ENCODE measurements at regions not wholly inside any gene's neighbourhood (a gene's known extent, or its start where the extent isn't known, plus 50 kb on each side); places are given as distances from the start of the nearest gene placed in this dataset.
"Not testable (repeated sequence)": the region's sequence is repeated elsewhere in the genome, so short reads cannot be mapped to it uniquely, and the experiment has no call there.

DNA sequence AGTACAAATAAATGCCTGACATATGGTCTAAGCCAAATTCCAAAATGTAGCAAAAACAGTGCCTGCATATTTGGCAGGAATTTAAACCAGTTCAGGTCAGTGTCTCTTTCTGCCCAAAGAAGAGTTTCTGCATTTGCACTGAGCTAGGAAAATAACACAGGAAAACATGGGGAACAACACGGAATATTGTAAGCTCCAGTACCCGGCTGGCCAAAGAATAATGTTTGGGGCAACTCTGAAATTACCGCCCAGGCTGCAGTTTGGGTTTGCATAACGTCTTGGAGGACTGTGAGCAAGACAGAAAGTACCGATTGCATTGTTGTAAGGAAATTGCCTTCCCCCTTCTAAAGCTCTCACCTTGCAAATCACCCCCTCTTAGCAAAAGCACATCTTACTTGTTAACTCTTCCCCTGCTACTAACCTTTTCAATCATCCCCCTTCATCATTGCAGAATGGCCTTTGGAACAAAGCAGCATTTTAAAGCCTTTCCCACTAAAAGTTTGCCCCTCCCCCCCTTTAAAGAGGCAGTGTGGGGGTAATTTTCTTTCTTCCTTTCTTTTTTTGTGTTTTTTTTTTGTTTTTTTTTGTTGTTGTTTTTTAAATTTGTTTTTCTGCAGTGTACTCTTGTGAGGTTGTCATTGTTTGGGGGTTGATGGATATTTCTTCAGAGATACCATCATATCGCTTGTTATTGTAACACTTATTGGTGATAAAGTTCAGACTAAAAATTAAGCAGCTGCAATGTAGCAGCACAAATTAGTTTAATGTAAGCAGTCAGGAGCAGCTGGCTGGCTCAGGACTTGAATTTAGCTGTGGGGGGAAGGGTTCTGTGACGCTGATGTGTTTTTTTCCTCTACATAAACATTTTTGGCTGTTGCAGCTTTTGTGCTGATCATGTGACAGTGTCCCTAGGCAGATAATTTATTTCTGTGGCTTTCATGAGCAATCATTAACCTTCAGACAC, 100.0 kb upstream of the CITED2 start:
- no peak for DNase-seq (ENCODE audit: low read depth)

DNA sequence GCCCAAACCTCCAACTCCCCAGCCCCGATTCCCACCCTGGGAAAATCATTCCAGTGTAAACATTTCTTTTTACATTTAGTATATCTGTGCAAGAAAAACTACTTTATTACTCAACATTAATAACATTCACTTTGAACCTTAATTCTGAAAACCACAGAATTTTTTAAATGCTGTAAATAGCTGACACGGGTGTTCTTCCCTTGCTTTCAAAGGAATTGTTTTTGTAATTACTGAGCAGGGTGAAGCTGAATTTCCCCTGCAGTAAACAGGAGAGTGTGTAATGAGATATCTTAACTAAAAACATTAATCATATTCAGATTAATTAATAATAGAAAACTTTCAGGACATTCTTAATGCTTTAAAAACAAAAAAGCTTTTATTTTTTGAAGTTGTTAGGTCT, 99.3 kb upstream of the CITED2 start:
- no peak for DNase-seq (ENCODE audit: low read depth)

DNA sequence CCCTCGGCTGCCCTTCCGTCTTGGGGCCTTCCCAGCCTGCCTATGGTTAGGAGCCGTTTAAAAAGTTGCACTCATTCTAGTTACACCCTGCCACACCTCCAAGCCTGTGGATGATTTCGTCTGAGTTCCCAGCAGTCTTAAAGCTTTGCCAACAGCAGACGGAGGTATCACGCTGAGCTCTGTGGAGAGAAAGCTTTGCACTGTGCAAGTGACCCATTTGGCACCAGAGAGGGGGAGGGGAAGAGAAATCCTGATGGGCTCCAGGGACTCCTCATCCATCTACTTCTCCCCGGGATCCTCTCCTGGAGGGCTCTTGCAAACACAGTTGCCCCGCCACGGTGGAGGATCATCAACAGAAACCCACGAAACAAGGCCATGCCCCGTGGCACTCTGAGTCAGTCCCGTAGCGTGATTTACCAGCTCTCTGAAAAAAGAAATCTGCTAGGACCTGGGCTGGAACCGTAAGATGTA, 98.8 kb upstream of the CITED2 start:
- no peak for DNase-seq (ENCODE audit: low read depth)

DNA sequence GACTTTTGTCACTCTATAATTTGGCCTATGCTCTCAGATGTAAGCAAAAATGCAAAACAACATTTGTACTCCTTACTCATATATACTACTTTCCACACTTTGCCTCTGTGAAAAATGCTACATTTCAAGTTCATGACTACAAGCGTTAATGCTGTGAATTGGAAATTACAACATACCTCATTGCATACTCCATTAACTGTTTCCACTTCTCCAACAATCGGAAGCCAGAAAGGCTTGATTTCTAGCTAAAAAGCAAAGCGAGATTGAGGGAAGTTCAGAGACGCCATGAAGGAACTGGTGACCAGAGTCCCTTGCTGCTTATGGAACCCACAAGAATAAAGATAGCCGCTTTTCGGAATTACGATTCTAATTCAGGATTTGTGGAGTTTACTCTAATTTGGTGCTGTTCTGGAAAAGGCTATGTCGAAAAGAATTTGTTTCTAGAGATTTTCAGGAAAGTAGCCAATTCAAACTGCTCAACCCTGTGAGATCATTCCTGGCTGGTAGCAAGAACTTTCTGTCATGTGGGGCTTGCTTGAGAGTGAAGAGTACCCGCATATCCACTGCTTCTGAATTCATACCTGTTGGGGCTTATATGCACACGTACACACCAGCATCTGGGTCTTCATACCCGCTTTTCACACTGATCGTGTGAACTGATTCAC, 98.0 kb upstream of the CITED2 start:
- DNase-seq (ENCODE audit: low read depth) = no peak

DNA sequence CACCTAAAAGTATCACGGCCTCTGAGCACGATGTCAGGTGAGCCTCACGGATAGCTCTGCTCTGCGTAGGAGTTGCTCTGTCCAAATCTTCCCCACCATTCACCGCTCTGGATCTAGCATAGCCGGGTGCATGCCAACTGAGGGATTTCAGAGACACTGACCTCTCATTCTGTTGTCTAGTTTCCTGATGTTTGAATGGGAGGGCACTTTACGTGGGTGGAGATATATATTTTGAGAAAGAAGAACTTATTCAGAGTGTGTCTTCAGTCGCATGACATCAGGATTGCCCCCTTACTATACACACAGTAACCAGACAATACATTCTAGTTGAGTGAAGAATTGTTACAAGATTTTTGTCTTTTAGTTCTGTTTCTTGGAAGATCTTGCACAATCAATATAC, 96.5 kb upstream of the CITED2 start:
- no peak for DNase-seq (ENCODE audit: low read depth)

DNA sequence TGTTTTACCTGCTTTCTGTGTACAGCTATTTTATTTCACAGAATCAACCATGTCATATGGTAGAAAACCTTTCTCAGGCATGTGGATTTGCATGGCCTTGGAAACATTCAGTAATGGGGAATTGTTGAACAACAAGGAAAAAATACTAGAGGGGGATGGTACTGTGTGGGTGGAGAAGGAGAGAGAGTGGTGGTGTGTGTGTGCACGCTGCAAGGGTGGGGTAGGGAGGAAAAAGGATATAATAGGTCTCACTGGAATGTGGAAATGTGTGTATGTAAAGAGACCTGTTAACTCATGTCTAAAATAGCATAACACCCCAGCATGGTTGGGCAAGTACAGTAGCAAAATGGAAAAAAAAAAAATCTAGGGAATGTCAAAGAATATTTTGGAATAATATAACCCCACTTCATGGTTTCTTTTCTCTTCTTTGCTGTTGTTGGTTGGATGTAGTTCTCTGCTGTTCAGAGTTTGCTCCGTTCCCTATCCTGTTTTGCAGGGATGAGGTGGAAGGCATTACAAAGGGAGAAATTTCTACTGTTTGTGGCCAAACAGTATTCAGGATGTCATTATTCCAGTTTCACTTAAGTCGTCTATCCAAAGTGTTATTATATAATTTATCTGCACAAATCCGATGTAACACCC, 93.9 kb upstream of the CITED2 start:
- no peak for DNase-seq (ENCODE audit: low read depth)

DNA sequence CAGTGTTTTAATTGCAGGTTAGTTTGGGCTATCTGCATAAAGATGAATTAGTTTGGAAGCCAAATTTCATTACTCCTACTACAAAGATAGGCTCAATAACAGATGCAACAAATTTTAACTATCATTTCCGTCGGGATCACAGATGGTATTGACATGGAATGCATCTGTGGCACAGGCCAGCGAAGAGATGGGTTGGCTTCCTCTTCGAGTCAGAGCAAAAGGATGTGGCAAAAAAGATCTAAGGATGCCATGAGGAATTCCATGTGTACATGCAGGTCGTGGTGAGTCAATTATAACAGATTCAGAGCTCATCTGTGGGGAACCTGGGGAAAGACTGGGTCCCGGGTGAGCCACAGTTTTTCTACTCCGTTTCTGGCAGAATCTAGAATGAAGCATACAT, 83.0 kb upstream of the CITED2 start:
- no peak for DNase-seq (ENCODE audit: low read depth)

DNA sequence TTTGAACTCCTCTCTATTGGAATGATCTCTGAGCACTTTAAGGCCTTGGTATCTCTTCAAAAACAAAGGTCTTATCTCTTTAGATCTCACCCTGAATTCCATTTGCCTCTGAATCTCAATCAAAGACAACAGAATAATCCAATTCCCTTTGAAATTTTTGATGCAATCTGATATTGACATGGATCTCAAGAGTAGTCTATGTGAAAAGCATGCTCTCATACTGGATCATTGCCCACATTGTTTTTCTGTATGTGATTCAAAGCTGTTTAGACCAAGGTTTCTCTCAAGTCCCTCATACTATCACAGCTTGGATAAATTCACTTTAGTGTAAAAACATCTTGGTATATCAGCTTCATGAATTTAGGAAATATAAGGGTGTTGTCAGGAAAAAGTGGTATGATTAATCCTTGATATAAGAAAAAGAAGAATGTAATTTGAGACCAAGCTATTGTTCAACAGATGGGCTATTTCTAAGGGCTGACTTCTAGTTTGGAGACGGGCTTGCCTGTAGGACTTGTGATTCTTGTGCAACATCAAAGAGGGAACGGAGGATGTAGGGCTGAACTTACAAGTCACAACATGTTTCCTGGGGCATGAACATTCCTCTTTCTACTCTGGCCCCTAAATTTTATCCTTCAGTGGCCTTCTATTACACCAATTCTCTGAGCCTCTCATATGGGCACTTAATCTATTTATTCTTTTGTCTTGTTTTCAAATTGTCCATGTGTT, 77.9 kb upstream of the CITED2 start:
- DNase-seq (ENCODE audit: low read depth) = no peak

DNA sequence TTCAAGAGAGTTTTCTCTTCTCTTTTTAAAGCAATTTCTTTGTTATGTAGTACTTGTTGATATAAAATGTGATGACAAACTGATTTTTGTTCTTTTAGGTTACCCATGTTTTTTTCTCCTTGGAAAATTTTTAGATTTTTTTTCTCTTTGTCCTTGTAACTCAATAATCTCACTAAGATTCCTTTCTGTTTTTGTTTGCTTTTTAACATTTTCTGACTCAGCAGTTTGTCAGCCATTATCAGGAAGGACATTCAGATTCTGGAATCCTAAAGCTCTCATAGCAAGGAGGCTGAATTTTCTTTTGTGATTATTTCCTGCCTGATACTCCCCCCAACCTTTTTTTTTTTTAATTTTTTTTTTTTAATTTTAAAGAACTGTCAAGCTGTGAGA, 75.2 kb upstream of the CITED2 start:
- DNase-seq (ENCODE audit: low read depth) = no peak

DNA sequence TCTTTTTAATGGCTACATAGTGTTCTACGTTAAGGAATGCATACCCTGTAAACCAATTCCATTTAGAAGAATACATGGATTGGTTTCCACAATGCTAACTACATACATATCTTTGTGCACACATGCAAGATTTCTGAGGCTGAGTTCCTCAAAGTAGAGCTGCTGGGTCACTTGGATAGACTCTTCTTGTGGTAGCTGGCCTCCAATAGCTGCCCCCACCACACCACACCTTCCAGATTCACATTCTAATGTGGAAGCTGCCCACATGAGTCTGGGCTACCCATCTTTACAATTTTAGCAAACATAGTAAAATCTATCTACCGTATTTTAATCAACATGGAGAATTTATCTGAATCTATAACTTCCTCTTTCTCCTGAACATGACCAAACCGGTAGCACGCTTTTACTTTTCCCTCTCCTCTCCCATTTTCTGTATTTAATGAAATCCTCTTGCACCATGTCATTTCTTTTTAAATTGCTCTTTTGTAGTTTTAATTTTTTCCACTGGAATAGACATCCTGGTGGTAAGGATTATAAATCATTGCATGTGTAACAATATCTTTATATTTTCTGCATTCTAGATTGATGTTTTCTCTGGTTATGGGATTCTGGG, 74.7 kb upstream of the CITED2 start:
- DNase-seq (ENCODE audit: low read depth) = no peak

DNA sequence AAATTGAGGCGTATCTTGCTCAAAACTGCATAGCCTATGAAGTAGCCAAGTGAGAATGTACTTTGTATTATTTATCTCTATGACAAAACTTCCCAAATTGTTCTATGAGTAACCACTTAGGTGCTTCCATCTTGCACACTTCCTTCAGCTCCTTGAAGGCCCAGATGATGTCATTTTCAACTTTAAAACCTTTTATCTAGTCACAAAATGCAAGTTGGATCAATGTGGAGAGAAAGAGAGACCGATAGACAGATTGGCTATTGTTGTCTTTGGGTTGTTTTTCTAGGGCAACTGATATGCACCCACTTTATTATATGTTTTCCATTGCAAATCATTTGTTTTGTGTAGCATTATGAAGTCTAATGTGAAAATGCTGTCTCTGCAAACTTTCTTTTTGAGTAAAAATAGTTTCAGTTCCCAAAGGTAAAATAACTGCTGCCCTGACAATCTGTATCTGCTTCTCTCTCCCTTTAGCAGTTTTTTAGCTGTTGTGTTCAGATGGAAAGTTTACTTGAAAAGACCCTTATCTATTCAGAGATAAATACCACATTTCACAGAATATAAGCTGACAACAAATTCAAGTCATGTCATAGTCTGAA, 73.7 kb upstream of the CITED2 start:
- DNase-seq (ENCODE audit: low read depth) = no peak

DNA sequence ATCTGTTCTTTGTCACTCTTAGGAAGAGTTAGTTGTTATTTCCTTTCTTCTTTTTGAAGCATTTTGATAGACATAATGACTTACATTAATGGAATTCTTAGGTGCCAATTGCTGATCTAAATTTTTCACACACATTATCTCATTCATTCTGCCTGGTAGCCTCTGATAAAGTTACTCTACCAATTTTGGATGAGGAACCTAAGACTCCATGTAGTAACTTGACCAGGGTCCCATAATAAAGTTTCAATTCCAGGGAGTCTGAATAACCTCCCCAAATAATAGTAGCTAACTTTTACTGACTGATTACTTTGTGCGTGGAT, 73.2 kb upstream of the CITED2 start:
- DNase-seq (ENCODE audit: low read depth) = no peak

DNA sequence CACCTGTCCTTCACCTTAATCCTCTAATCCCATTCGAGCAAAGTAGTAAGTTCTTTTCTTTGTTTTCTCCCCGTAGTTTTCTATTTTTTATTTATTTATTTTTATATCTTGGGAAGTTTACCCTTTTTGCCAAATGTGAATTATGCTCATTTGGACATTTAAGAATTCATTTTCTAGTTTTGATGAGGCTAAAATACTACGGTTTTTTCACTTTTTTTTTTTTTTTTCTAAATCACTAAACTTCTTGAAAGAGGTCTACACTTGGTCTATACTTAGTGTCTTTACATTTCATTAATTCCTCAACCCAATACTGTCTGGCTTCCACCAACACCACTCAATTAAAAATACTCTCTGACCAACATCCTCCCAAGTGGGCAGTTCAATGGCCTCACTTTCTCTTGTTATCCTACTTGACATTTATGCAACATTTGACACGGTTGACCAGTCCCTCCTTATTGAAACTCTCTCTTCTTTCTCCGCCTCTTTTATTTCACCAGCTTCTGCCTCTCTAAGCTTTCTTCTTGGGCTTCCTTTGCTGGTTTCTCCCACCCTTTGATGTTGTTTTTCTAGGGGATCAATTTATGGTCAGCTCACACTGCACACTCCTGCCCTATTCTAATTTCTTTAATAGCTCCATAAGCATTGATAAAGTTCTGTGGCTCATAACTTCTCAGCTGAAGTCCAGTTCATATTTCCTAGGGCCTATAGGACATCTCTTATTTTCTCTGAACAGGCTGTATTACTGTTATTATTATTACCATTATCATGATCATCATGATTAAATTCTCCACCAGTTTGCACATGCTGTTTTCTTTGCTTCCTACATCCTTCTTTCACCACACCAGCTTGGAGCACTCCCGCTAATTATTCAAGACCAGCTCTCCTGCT, 72.6 kb upstream of the CITED2 start:
- DNase-seq (ENCODE audit: low read depth) = no peak

DNA sequence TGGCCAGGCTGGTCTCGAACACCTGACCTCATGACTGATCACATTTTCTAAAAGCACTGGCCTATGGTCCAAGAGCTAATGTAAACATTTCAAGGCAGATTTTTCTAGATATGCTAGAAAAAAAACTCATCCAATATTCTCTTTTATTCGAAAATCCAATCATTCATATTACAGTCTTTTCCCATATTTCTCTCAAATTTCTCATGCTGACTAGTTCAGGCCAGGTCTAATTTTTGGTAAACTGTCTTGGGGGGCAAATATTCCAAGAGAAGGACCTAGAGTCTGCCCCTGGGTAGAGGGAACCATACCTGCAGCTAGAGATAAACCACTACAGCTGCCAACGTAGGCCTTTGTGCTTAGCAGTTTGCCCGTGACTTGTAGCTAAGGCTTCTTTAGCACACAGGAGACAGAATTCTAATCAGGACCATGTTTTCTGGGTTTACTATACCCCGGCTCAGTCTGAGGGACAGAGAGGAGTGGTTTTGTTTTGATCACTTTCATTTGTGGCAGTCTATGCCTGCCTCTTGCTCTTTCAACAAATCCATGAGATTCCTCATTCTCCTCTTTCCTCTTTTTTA, 71.8 kb upstream of the CITED2 start:
- DNase-seq (ENCODE audit: low read depth) = no peak

DNA sequence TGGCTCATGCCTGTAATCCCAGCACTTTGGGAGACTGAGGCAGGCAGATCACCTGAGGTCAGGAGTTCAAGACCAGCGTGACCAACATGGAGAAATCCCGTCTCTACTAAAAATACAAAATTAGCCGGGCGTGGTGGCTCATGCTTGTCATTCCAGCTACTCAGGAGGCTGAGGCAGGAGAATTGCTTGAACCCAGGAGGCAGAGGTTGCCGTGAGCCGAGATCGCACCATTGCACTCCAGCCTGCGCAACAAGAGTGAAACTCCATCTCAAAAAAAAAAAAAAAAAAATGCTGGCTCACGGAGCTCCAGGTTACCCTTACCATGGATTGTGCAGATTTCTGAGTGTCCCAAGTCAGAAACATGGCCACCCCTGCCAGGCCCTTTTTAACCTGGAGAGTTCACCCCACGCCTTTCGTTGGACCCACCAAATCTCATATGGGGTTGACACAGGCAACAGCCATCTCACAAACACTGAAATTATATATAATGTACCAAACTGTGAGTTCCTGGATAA, 69.9 kb upstream of the CITED2 start:
- not testable (repeated sequence) for DNase-seq (ENCODE audit: low read depth)

DNA sequence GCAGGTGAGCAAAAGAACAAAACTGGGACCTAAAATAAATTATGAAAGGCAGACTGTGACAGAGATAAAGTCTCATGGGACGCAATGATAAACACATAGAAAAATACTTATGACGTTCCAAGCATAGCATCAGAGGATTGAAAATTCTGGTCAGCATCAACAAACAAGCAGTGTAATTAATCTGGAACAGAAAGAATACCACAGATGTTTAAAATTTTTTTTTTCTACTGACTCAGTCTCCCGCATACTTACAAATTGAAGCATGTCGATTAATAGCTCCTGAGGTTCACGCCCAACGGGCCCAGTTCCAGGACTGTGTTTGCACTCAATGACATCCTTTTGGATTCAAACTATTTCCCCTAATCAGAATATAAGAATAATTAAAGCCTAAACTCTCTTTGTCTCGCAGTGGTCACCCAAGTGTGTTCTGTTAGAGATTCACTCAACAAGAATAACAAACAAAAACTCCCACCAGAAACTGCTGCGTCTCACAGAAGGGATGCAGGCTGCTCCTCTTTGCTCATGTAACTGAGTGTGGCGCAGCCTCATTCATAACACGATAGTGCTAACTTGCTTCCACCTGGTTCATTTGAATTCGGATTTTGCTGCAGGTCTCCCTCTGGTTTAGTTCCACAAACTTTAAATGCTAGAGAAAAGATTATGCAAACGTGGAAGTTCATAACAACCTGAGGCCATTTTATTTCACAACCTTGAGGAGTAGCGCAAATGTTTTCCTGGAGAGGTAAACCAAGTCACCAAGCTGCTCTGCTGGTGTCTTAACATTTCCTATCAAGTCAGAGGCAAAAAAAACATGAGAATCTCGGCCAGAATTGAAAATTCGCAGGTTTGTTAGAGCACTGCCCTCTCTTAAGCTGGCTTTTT, 69.0 kb upstream of the CITED2 start:
- DNase-seq (ENCODE audit: low read depth) = no peak

DNA sequence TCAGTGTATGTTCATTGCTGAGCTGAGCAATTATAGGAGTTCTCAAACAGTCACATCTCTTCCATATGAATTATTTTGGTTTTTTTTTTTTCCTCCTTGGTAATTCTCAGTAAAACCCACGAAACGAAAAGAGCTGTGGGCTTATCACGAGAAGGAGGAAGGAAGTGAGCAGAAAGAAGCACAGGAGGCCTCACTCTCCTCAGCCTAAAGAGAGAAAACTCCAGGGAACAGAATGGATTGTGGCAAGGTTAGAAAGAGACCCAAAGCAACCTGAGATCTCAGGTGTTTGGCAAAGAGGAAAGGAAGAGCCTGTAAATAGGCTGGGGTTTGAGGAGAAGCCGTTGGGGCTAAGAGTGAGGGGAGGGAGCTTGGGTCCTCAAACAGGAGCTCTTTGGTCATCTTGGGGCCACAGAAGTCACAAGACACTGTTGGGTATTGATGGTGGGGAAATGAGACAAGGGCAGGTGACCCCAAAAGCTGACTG, 67.8 kb upstream of the CITED2 start:
- no peak for DNase-seq (ENCODE audit: low read depth)

DNA sequence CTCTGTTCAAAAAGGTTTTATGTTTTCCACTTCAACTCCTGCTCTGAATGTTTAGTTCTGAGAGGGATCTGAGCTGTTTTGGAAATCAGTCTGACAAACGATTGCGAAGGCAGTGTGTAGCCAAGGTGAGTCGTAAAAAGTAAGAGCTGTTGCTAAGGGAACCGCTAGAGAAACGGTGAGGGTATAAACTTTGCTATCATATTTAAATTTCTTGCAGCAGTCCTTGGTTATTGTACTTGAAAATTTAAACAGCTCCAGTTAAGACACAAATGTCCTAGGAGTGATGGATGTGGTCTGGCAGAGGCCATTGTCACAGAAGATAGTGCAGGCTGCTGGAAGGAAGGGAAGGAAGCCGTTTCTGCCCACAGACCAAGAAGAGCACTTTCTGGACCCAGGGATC, 64.9 kb upstream of the CITED2 start:
- DNase-seq (ENCODE audit: low read depth) = no peak

DNA sequence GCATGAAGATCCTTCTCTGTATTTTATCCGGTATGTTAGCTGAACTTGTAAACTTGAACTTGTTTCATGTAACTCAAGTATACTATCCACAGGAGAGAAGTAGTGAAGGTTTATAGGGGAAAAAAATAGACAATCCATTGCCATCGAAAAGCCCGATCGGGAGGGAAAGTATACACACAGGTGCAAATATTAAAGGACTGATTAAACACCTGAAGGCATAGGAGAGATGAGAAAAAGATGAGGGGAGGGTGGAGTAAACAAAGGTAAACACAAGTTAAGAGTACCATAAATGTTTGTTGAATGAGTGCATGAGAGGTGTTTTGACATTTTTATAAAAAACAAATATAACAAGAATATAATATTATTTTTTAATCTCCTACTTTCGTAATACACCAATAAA, 64.3 kb upstream of the CITED2 start:
- DNase-seq (ENCODE audit: low read depth) = no peak
